GM12878 (cell line): ENCODE measurements at regions not wholly inside any gene's neighbourhood (a gene's known extent, or its start where the extent isn't known, plus 50 kb on each side); places are given as distances from the start of the nearest gene placed in this dataset.

Experiments used
- ATAC-seq: fragments of 200-7000 bp; cut with Tn5 transposase; 3 replicates; pipeline ENCODE4 v1.9.1; 2020; ENCODE audit warnings: mild to moderate bottlenecking, moderate library complexity
- BruUV-seq: library from RNA; stranded (reverse); fragments of 400-500 nt; replicated peaks from 2 replicates; lab custom pipeline; 2021; lab: Mats Ljungman, UMichigan
- CTCF ChIA-PET: fragments of 300-600 bp; sonication (Branson Sonifier 250); formaldehyde crosslinking; extraction: SDS; loops from one replicate; lab custom pipeline; 2021; ENCODE audit warnings: inconsistent platforms; lab: Yijun Ruan, JAX
- POLR2A ChIA-PET: fragments of 350-600 bp; formaldehyde crosslinking; extraction: SDS; loops from one replicate; lab custom pipeline; 2021; ENCODE audit warnings: inconsistent platforms; lab: Charles Lee
- RAD21 ChIA-PET: fragments of 300-600 bp; sonication (Branson Sonifier 250); formaldehyde crosslinking; loops from one replicate; lab custom pipeline; 2023; ENCODE audit warnings: antibody characterized with exemption; ENCODE audit not compliant: unreplicated experiment; lab: Charles Lee
- SMC1A ChIA-PET: fragments of 300-600 bp; sonication (Branson Sonifier 250); formaldehyde crosslinking; loops from one replicate; lab custom pipeline; 2023; ENCODE audit not compliant: unreplicated experiment, uncharacterized antibody; lab: Charles Lee
- DNase-seq: peaks from one replicate; pipeline ENCODE4 v3.0.0-alpha.2; 2011; ENCODE audit warnings: low read depth, low spot score
- FAIRE-seq: peaks from 3 replicates; lab custom pipeline; 2011; peaks lifted over from hg19 to GRCh38; lab: Jason Lieb, UNC
- H2AFZ ChIP-seq: 2 replicates; pipeline ENCODE4 v1.6.0; 2011; ENCODE audit warnings: low read depth, low read length, control low read depth; ENCODE audit not compliant: control insufficient read depth
- H3K27ac ChIP-seq: 2 replicates; pipeline ENCODE4 v1.5.1; 2011; ENCODE audit warnings: control low read depth; ENCODE audit not compliant: control insufficient read depth, insufficient read depth
- H3K27me3 ChIP-seq, 2 experiments: replicated peaks in 1 of 2; 2 replicates each; pipeline versions ENCODE4 v1.6.0 to v1.6.1; 2011; ENCODE audit warnings: low read length in 1 of 2; ENCODE audit not compliant: control insufficient read depth in 2 of 2, insufficient read depth in 2 of 2
- H3K36me3 ChIP-seq, 2 experiments: 2 replicates each; pipeline ENCODE4 v1.5.1; 2011; ENCODE audit warnings: low read length in 1 of 2; ENCODE audit not compliant: control insufficient read depth in 2 of 2, insufficient read depth in 2 of 2
- H3K4me1 ChIP-seq: 2 replicates; pipeline ENCODE4 v1.6.1; 2011; ENCODE audit warnings: mild to moderate bottlenecking, low read length, moderate library complexity, mixed read lengths; ENCODE audit not compliant: control insufficient read depth, insufficient read depth
- H3K4me2 ChIP-seq: 2 replicates; pipeline ENCODE4 v1.6.0; 2011; ENCODE audit warnings: control low read depth; ENCODE audit not compliant: control insufficient read depth, insufficient read depth
- H3K4me3 ChIP-seq: fragments of 200-600 bp; sonication (generic); 2 replicates; pipeline ENCODE4 v1.5.1; 2016
- H3K79me2 ChIP-seq: 2 replicates; pipeline ENCODE4 v1.6.0; 2011; ENCODE audit warnings: low read length; ENCODE audit not compliant: control insufficient read depth, insufficient read depth
- H3K9ac ChIP-seq: 2 replicates; pipeline ENCODE4 v1.8.0; 2011; ENCODE audit warnings: low read length, control low read depth, mixed read lengths; ENCODE audit not compliant: control insufficient read depth, insufficient read depth
- H3K9me3 ChIP-seq: replicated peaks from 3 replicates; pipeline ENCODE4 v1.5.1; 2011; ENCODE audit warnings: mild to moderate bottlenecking, low read length; ENCODE audit not compliant: control insufficient read depth, insufficient read depth
- H4K20me1 ChIP-seq: 2 replicates; pipeline ENCODE4 v1.6.0; 2011; ENCODE audit not compliant: control insufficient read depth, insufficient read depth
- CREB1 ChIP-seq: IDR thresholded peaks from 2 replicates; pipeline ENCODE4 v1.6.1; 2012; ENCODE audit warnings: low read depth, mild to moderate bottlenecking, inconsistent platforms
- EGR1 ChIP-seq, 2 experiments: IDR thresholded peaks; 1 replicate in 1 of 2; 2 replicates in 1 of 2; pipeline ENCODE4 v1.6.1; 2011 to 2012; ENCODE audit warnings: low read depth in 2 of 2, low read length in 2 of 2, borderline replicate concordance in 1 of 2, mild to moderate bottlenecking in 1 of 2, moderate library complexity in 1 of 2
- HDGF ChIP-seq: fragments of 450-650 bp; IDR thresholded peaks from 2 replicates; pipeline ENCODE4 v1.6.1; 2016; ENCODE audit warnings: antibody characterized with exemption
- SMC3 ChIP-seq: IDR thresholded peaks from 2 replicates; pipeline ENCODE4 v1.6.1; 2011; ENCODE audit warnings: low read length, improper control_type of control experiment, borderline replicate concordance
- in situ Hi-C: fragments of 300-500 bp; cut with MboI; formaldehyde crosslinking; loops from 9 replicates; pipeline ENCODE4 v1.14.3; 2018; ENCODE audit warnings: mixed read lengths
- intact Hi-C: fragments of 100-400 bp; cut with micrococcal nuclease; formaldehyde crosslinking; loops from one replicate; pipeline ENCODE4 v1.14.2; 2022; ENCODE audit not compliant: unreplicated experiment
- TF ChIP-seq, protein P1 (sequence below): fragments of 450-650 bp; IDR thresholded peaks from 2 replicates; pipeline ENCODE4 v1.6.1; 2016; ENCODE audit warnings: mild to moderate bottlenecking, moderate library complexity, borderline replicate concordance
- TF ChIP-seq, protein P2 (sequence below): fragments of 450-650 bp; IDR thresholded peaks from 2 replicates; pipeline ENCODE4 v1.6.1; 2018; ENCODE audit warnings: borderline replicate concordance, mild to moderate bottlenecking; ENCODE audit not compliant: partially characterized antibody
- TF ChIP-seq, protein P3 (sequence below): fragments of 450-650 bp; formaldehyde crosslinking; IDR thresholded peaks from 2 replicates; pipeline ENCODE4 v1.4.0; 2022; ENCODE audit warnings: mild to moderate bottlenecking, moderate library complexity

- ChIA-PET RAD21 (no interaction called here), CTCF (no interaction called here), POLR2A (no interaction called here), SMC1A (no interaction called here)
- Histone ChIP-seq H3K27me3 (no peaks in the 10 kb centered on the region), H4K20me1 (no peaks in the 10 kb centered on the region), H3K9ac (no peak overlapping the region), H3K4me3 (no peak overlapping the region), H3K79me2 (no peaks in the 10 kb centered on the region), H3K4me2 (no peak overlapping the region), H3K27ac (no peak overlapping the region), H3K4me1 (no peaks in the 10 kb centered on the region)
- in situ Hi-C loops (no loop called here), intact Hi-C loops (no loop called here)
- ATAC-seq (no peak), DNase-seq (no peak)
- BruUV-seq: no TSS peak
- TF ChIP-seq, protein P1, sequence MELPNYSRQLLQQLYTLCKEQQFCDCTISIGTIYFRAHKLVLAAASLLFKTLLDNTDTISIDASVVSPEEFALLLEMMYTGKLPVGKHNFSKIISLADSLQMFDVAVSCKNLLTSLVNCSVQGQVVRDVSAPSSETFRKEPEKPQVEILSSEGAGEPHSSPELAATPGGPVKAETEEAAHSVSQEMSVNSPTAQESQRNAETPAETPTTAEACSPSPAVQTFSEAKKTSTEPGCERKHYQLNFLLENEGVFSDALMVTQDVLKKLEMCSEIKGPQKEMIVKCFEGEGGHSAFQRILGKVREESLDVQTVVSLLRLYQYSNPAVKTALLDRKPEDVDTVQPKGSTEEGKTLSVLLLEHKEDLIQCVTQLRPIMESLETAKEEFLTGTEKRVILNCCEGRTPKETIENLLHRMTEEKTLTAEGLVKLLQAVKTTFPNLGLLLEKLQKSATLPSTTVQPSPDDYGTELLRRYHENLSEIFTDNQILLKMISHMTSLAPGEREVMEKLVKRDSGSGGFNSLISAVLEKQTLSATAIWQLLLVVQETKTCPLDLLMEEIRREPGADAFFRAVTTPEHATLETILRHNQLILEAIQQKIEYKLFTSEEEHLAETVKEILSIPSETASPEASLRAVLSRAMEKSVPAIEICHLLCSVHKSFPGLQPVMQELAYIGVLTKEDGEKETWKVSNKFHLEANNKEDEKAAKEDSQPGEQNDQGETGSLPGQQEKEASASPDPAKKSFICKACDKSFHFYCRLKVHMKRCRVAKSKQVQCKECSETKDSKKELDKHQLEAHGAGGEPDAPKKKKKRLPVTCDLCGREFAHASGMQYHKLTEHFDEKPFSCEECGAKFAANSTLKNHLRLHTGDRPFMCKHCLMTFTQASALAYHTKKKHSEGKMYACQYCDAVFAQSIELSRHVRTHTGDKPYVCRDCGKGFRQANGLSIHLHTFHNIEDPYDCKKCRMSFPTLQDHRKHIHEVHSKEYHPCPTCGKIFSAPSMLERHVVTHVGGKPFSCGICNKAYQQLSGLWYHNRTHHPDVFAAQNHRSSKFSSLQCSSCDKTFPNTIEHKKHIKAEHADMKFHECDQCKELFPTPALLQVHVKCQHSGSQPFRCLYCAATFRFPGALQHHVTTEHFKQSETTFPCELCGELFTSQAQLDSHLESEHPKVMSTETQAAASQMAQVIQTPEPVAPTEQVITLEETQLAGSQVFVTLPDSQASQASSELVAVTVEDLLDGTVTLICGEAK: no peak
- TF ChIP-seq, protein P2, sequence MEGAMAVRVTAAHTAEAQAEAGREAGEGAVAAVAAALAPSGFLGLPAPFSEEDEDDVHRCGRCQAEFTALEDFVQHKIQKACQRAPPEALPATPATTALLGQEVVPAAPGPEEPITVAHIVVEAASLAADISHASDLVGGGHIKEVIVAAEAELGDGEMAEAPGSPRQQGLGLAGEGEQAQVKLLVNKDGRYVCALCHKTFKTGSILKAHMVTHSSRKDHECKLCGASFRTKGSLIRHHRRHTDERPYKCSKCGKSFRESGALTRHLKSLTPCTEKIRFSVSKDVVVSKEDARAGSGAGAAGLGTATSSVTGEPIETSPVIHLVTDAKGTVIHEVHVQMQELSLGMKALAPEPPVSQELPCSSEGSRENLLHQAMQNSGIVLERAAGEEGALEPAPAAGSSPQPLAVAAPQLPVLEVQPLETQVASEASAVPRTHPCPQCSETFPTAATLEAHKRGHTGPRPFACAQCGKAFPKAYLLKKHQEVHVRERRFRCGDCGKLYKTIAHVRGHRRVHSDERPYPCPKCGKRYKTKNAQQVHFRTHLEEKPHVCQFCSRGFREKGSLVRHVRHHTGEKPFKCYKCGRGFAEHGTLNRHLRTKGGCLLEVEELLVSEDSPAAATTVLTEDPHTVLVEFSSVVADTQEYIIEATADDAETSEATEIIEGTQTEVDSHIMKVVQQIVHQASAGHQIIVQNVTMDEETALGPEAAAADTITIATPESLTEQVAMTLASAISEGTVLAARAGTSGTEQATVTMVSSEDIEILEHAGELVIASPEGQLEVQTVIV: no peak
- TF ChIP-seq EGR1 (IDR thresholded peaks at IDR 0.05; ENCODE audit: borderline replicate concordance in 1 of 2, low read depth in 2 of 2, low read length in 2 of 2) (no peak), HDGF (no peak), CREB1 (no peak), SMC3 (no peak)
- TF ChIP-seq, protein P3, sequence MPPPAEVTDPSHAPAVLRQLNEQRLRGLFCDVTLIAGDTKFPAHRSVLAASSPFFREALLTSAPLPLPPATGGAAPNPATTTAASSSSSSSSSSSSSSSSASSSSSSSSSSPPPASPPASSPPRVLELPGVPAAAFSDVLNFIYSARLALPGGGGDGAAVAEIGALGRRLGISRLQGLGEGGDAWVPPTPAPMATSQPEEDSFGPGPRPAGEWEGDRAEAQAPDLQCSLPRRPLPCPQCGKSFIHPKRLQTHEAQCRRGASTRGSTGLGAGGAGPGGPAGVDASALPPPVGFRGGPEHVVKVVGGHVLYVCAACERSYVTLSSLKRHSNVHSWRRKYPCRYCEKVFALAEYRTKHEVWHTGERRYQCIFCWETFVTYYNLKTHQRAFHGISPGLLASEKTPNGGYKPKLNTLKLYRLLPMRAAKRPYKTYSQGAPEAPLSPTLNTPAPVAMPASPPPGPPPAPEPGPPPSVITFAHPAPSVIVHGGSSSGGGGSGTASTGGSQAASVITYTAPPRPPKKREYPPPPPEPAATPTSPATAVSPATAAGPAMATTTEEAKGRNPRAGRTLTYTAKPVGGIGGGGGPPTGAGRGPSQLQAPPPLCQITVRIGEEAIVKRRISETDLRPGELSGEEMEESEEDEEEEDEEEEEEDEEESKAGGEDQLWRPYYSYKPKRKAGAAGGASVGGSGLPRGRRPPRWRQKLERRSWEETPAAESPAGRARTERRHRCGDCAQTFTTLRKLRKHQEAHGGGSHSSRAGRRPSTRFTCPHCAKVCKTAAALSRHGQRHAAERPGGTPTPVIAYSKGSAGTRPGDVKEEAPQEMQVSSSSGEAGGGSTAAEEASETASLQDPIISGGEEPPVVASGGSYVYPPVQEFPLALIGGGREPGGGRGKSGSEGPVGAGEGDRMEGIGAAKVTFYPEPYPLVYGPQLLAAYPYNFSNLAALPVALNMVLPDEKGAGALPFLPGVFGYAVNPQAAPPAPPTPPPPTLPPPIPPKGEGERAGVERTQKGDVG: no peak
- TF ChIP-seq, all 136 proteins: peak for 0
- Histone ChIP-seq H3K9me3 (no peaks in the 10 kb centered on the region), H3K36me3 (no peaks in the 10 kb centered on the region), H2AFZ (no peak overlapping the region)
- no peak for FAIRE-seq
These were observed 218.8 kb upstream of the TMPRSS15 start for GRCh38 chr21:18622383-18622782.
